Myocyte (in vitro differentiated cells): ENCODE measurements at regions not wholly inside any gene's neighbourhood (a gene's known extent, or its start where the extent isn't known, plus 50 kb on each side); places are given as distances from the start of the nearest gene placed in this dataset.
"Not testable (repeated sequence)": the region's sequence is repeated elsewhere in the genome, so short reads cannot be mapped to it uniquely, and the experiment has no call there.

Experiments used
- DNase-seq: peaks from one replicate; pipeline ENCODE4 v3.0.0-alpha.2; 2012; ENCODE audit warnings: low read depth

DNA sequence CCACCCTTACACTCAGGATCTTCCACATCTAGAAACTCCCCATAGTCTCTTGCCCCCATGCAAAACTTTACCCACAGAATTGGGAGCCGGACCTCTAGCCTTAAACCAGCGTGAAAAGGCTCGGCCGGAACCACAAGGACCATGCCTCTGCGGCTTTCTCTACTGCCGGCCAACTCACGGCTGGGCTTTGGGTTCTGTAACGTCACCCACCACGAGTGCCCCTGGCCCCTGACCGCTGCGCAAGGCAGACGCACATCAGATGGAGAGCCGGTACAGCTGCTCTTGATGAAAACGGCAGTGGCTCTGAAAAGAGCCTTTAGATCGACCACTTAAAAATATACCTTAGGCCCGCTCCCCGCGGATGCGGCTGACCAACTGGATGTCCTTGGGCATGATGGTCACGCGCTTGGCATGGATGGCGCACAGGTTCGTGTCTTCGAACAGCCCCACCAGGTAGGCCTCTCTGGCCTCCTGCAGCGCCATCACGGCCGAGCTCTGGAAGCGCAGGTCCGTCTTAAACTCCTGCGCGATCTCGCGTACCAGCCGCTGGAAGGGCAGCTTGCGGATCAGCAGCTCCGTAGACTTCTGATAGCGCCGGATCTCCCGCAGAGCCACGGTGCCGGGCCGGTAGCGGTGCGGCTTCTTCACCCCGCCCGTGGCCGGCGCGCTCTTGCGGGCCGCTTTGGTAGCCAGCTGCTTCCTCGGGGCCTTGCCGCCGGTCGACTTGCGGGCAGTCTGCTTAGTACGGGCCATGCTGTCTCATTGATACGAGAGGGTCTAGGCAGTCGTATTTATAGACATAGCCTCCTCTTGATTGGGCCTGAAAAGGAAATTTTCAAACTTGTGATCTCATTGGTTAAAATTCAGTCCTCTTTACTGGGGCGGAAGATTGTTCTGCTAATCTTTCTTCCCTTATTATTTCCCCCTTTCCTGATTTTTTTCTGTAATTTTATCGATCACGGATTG, 66.3 kb downstream of the FAM72C start:
- DNase-seq = not testable (repeated sequence)

DNA sequence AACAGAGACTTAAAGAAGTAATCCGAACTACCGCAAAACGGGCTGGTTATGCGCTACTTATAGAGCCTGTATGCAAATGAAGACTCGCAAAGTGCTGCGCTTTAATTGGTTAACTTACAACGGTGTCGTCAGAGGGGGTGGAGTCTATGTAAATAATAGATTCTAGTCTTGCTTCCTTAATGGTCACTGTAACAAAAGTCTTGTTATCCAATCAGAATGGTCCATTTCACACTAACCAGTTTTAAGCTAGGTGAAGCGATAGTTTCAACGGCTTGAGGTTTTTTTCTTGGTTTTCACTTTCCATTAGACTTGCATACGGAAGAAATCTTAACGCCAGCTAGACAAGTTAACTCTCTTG, 67.2 kb downstream of the FAM72C start:
- DNase-seq = not testable (repeated sequence)

DNA sequence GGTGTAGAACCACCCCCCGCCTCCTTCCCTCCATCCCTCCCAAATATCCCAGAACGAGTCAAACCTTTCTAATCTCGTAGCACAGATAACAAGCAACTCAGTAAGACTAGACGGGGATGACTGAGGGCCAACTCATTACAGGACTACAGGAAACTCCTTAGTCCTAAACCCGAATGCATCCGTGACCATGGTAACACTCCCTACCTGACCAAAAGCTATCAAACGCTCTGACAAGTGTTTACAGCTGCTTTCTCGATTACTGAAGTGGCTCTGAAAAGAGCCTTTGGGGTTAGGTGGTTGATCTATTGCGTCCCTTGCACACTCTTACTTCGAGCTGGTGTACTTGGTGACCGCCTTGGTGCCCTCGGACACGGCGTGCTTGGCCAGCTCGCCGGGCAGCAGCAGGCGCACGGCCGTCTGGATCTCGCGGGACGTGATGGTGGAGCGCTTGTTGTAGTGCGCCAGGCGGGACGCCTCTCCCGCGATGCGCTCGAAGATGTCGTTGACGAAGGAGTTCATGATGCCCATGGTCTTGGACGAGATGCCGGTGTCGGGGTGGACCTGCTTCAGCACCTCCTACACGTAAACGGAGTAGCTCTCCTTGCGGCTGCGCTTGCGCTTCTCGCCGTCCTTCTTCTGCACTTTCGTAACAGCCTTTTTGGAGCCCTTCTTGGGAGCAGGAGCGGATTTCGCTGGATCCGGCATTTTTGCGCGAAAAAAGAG, 67.7 kb downstream of the FAM72C start:
- not testable (repeated sequence) for DNase-seq

DNA sequence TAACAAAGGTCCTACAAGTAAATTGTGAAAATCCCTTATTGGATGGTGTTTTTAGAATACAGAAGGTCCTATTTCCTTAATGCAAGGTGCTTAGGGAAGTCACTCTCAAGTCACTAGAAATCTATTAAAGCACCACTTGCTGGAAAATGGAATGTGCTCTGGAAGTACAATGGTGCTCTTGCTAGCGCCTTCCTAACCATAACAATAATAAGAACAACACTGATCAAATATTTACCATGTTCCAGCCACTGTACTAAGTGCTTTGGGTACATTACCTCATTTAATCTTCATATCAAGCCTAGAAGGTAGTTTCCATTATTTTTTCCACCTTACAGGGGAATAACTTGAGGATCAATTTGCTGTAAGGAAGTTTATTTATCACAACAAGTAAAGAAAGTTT, 75.4 kb downstream of the FAM72C start:
- DNase-seq = not testable (repeated sequence)

DNA sequence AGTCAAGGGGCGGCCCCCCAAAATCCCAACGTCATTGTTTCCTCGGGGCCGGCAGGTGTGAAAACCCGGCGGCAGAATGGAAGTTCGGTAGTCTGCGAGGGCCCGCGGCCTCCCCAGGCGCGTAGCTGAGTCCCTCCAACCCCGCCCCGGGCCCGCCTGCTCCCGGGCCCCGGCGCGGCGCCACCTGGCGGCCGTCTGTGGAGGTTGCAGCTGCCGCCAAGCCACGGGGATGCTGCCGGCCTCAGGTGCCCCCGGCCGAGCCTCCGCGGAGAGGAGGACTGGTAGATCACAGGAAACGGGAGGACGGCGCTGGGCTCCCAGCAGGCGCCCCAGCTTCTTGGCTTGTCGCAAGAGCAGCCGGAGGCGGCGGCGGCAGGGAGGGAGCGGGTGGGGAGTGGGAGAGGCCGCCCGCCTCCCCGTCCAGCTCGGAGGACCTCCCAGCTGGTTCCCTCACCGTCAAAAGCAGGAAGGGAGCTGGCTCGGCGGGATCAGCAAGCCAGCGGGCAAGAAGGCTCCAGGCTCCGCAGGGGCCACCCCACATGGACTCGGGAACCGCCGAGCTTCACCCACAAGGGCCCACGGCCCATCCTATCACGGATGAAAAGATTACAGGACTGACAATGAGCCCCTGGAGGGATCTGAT, 86.7 kb downstream of the FAM72C start:
- not testable (repeated sequence) for DNase-seq

DNA sequence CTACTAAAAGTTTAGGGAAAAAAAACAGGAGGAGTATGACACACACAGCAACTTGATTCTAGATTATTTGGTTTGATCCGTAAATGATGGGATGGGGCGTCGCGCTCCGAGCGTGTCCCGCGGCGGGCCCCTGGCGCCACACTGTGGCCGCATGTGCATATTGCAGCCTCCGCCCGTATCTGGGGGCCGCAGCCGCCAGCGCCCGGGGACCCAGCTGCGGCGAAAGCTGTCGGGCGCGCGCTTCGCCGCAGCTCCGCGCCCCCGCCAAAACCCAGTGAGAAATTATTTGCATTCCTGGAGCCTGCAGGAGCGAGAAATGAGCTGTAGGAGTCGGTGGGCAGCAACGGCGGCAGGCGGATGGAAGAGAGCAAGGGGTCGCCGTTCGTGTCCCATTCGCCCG, 87.3 kb downstream of the FAM72C start:
- DNase-seq = not testable (repeated sequence)

DNA sequence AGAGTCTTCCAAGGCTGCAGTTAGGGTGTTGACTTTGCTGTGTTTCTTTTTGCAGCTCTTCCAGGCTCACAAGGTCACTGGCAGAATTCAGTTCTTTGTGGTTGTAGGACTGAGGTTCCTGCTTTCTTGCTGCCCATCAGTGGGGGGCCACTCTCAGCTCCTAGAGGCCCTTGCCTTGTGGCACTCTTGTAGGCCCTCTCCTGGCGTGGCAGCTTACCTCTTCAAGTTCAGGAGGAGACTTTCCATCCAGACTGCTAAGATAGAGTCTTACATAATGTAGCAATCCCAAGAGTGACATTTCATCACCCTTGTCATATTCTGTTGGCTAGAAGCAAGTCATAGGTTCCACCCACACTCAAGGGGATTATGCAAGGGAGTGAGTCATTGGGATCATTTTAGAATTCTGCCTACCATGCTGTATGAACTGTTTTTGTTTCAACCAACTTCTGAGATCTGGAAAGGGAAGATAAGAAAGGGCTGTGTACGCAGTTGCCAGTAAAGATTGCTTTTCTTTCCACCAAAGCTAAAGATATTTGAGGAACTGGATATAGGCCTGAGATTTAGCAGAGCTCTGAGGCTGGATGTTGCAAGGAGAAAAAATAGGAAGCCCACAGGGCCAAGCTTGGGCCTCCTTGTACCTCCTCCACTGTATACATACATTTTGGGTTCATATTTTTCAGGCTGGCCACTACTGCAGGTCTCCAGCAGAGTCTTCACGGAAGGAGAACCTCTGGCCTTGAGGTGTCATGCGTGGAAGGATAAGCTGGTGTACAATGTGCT, 91.8 kb downstream of the FAM72C start:
- not testable (repeated sequence) for DNase-seq

DNA sequence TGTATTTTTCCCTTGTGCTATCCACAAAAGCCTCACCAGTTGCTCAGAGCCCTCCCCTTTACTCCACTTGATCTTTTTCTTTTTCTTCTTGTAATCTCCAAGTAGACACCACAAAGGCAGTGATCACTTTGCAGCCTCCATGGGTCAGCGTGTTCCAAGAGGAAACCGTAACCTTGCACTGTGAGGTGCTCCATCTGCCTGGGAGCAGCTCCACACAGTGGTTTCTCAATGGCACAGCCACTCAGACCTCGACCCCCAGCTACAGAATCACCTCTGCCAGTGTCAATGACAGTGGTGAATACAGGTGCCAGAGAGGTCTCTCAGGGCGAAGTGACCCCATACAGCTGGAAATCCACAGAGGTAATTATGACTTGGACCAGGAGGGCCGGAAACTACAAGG, 95.8 kb downstream of the FAM72C start:
- DNase-seq = not testable (repeated sequence)

DNA sequence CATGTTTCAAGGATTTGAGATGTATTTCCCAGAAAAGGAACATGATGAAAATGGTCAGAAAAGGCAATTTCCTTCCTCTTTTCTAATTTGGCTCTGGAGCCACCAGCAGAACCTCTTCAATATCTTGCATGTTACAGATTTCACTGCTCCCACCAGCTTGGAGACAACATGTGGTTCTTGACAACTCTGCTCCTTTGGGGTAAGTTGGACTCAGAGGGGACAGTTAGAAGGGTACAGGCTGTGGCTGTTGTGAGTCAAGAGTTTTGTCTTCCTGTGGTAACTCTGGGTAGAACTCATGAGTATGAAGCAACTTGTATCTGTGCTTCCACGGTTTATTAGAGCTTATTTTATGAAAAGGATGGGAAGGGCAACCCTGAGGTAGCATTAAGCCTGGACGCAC, 97.2 kb downstream of the FAM72C start:
- not testable (repeated sequence) for DNase-seq

DNA sequence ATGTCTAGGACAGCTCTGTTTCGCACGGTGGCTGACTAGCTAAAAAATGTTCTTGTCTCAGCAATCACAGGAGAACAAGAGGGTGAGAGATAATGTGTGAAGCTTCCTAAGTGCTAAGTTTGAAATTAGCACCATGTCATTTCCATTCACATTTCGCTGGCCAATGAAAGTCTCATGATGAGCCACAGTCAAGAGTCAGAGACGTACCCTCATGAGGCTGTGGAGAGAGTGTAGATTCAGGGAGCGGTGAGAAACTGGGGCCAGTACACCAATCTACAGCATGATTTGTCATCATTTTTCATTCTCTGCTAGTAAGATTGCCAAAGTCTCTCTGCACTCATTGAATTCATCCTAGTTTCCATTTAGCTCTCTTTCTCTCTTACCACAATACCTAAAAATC, 98.1 kb downstream of the FAM72C start:
- not testable (repeated sequence) for DNase-seq

DNA sequence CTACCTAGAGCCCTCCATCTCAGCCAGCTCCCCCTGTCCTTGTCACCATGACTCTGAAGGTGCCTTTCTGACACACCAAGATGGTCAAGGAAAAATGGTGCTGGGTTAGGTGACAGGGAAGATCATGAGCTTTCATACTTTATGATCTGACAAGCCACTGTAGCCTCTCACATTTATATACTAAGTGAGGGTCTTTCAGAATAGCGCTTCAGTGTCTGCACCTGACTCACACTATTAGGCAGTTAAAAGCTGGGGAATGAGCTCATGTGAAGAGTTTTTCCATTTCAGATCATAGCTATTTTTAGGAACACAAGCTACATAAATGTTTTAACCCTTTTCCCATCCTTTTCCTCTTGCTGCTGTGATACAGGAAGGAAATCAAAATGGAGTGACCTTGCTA, 101.4 kb downstream of the FAM72C start:
- not testable (repeated sequence) for DNase-seq

DNA sequence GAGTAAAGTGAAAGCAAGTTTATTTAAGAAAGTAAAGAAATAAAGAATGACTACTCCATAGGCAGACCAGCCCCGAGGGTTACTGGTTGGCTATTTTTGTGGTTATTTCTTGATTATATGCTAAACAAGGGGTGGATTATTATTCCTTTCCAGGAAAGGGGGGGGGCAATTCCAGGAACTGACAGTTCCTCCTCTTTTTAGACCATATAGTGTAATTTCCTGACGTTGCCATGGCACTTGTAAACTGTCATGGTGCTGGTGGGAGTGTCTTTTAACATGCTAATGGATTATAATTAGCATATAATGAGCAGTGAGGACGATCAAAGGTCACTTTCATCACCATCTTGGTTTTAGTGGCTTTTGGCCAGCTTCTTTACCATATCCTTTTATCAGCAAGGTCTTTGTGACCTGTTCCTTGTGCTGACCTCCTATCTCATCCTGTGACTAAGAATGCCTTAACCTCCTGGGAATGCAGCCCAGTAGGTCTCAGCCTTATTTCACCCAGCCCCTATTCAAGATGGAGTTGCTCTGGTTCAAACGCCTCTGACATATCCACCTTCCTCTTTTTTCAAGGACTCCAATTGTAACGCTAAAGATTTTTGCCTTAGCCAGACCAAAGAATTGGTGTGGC, 104.1 kb downstream of the FAM72C start:
- DNase-seq = not testable (repeated sequence)

DNA sequence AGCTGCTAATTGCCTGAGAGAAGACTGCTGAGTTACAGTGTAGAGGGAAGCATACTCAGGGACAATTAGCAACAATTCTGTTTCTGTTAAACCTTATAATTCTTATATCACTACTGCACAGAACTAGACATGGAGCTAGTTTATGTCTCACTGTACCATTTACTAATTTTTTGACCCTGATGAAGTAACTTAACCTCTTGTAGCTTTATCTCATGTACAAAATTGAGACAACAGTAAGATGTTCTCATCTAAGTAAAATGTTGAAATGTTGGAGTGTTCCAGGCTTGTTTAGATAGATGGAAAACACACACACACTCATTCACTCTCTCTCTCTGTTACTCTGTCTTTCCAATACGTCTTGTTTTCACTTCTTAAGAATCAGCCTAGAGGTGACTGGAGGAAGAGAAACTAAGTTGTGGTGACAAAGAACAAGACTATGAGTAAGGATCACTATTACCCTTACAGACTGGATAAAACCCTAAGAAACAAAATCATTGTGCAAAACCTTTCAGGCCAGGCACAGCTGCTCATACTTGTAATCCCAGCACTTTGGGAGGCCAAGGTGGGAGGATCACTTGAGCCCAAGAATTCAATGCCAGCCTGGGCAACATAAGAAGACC, 107.8 kb downstream of the FAM72C start:
- not testable (repeated sequence) for DNase-seq

DNA sequence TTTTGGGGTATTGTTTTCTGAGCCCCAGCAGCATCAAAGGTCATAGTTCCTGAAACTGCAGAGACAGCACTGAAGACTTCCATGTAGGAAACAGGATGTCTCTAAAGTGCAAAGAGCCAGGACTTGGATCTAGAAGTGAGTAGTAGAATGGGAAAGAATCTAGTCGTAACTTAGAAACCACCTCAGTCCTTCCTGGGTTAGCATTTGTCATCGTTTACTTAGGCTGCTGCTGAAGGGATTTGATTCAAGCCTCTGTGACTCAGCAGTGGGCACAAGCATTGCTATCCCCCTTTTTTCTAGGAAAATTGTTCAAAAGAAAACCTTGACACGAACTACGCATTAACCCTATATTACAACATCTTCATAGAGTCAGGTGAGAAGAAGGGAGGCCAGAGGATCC, 109.1 kb downstream of the FAM72C start:
- not testable (repeated sequence) for DNase-seq

DNA sequence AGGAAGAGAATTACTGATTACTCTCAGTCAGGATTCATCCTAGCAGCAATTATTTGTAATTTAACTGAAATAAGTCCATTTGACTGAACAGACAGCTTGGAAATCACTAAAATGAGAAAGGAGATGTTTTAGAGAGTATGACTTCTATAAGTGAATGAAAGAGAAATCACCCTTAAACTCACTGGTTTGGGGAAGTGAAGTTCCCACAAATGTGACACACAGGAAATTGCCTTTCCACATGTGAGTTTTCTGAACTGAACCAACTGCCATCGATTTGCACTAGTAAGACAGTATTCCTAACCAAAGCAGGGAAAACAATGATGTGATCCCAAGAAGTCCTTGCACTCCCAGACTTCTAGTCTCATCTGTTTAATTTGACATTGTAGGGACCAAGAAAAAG, 110.5 kb downstream of the FAM72C start:
- DNase-seq = not testable (repeated sequence)

DNA sequence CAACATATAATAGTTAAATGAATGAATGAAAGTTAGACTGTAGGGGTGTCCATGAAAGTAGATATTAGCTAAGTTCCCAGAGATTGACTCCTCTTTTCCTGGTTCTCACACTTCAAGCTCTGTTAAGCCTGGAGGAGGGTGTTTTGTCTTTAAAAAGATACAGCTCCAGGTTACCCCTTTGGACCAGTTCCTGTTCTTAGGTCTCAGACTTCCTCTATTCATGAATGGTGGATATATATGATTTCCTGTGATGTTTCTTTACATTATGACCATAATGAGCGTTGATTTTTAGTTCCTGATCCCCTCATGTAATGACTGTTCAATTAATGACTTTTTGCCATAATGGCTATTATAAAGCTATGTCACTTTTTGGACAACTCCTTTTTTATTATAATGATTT, 115.9 kb downstream of the FAM72C start:
- not testable (repeated sequence) for DNase-seq

DNA sequence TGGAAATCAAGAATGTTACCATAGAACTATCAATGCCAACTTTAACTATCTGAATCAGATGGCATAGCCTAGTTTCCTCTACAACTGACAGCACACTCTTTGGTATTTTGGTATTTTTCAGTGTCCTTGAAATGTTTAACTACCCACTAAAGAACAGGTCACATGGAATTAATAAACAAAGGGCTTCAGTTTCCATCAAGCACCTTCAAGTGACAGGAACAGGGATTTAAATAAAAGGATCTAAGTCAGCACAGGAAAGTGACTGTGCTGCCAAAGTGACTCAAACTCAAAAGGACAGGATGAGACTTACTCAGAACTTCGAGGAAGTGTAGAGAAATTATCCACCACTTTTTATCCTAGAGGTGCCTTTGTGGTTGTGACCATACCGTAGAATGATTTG, 117.7 kb downstream of the FAM72C start:
- not testable (repeated sequence) for DNase-seq

DNA sequence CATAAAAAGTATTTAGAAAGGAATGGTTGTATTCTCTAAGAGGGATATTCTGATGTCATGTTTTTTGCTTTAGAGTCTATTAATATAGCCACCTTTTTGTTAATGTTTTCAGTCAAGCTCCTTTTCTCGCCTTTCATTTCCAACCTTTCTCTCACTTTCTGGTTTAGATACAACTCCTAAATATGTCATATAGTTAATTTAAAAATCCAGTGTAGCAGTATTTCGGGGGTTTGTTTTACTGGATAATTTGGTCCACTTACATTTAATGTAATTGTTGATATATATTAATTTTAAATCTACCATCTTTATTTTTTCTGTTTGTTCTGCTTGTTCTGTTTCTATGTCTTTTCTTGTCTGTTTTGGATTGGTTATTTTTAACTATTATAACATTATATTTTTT, 121.1 kb downstream of the FAM72C start:
- not testable (repeated sequence) for DNase-seq

DNA sequence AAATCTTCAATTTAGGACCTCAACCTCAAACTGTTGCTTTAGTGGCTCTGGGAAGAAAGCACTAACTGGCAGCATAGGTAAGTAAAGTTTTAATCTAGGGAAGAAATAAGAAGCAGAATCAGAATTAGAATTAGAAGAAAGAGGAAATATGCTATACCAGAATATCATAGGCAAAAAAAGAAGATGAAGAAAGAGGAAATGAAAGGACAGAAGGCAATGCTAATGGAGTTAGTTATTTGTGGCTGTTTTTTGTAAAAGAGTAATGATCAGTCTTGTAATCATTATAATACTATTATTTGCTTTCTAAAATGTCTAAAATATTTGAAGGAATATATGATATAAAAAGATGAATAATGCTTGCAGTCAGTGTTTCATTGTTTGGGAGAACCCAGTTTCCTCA, 122.9 kb downstream of the FAM72C start:
- not testable (repeated sequence) for DNase-seq

DNA sequence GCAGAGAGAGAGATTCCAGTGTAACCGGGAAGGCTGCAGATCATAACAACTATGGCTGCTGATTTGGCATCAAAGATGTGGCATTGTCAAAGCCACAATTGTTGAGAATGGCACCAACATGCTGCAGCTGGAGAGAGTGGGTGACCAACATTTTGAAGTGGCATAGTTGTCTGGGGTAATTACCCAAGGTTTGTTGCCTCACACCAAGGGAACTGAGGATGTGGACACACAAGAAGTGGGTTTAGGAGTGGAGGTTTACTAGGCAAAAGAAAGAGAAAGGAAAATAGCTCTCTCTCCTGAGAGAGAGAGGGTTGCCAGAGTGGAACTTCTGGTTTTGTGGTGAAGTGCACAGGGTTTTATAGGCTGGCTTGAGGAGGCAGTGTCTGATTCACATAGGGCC, 126.6 kb downstream of the FAM72C start:
- DNase-seq = not testable (repeated sequence)
